GM19372 (cell line): ENCODE measurements at regions not wholly inside any gene's neighbourhood (a gene's known extent, or its start where the extent isn't known, plus 50 kb on each side); places are given as distances from the start of the nearest gene placed in this dataset.
"Not testable (repeated sequence)": the region's sequence is repeated elsewhere in the genome, so short reads cannot be mapped to it uniquely, and the experiment has no call there.

Experiments
- ATAC-seq: cut with Tn5 transposase; IDR thresholded peaks from one replicate; pipeline ENCODE4 v1.9.1; 2021; ENCODE audit warnings: mild to moderate bottlenecking, low read depth, moderate library complexity; ENCODE audit not compliant: unreplicated experiment

DNA sequence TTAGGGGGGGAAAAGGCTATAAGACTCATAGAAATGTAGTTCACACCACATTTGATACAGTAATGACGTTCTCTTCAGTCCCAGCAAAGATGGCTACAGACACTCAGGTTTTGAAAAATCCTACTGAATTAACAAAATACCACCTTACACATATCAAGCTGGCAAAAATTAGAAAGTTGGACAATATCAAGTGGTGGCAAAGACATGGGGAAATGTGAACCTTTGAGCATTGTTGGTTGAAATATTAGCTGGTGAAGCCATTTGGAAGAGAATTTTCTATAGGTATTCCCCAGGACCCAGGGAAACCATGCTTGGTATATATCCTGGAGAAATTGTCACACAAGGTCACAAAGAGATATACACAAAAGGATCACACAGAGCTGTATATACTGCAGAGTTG is 163.0 kb downstream of the ADSS2 start:
- no peak for ATAC-seq

- no peak for ATAC-seq
Observed at GRCh38 chr1:244289991-244290785, 161.5 kb downstream of the ADSS2 start.

GRCh38 chr1:244291236-244292201 is 160.2 kb downstream of the ADSS2 start:
- ATAC-seq, result no peak

DNA sequence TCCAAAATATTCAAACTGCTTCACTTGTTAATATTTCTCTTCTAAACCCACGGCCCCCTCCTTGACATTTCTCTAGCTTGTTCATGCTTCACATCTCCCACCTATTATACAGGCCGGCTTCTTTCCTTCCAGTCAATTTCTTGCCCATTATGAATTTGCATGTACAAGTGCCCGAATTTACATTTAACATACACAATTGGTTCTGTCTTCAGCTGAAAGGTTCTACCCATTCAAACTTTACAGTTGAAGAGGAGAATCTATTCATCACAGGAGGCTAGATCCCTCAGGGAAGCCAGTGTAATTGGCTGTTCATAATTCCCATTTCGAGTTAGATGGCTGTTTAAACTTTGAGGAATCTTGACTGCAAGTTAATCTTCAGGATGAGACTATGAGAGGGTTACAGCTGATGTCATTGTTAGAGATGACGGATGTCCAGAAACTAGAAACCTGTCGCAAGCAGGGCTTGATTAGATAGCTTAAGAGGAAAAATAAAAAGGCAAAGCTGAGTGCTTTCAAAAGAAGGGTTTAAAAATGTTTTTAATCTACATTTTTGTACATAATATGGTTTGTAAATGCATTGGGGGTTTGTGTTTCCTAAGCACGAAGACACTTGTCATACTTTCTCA is 157.0 kb downstream of the ADSS2 start:
- ATAC-seq, result no peak

DNA sequence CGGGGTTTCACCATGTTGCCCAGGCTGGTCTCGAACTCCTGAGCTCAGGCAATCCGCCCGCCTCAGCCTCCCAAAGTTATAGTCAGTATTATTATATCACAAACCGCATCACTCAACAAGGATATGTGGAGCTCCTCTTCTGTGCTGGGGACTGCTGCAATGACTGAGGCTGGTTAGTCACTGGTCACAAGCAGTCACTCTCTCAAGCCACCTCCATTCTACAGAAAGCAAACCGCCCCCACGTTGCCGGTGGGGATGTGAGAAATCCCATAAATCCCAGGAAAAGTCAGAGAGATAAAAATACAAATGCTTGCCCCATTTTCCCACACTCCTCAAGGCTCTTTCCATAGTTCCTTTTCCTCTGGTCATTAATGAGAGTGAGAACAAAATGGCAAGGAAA is 155.7 kb downstream of the ADSS2 start:
- no peak for ATAC-seq

- no peak for ATAC-seq
Observed at GRCh38 chr1:244296447-244296846, 155.3 kb downstream of the ADSS2 start.

DNA sequence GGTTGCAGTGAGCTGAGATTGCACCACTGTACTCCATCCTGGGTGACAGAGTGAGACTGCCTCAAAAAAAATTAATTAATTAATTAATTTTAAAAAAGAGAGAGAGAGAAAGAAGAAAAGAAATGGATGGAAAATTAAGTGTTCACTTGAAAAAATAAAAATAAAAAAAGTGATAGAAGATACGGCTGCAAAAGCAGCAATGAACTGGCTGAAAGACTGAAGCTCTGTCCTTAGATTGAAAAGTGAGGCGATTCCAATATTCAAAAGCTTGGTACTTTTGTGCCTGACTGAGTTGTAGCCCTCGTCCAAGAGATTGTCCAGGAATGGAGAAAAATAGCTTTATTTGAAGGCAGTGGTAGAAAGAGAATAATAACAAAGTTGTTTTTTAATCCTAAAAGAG is 154.6 kb downstream of the ADSS2 start:
- no peak for ATAC-seq

DNA sequence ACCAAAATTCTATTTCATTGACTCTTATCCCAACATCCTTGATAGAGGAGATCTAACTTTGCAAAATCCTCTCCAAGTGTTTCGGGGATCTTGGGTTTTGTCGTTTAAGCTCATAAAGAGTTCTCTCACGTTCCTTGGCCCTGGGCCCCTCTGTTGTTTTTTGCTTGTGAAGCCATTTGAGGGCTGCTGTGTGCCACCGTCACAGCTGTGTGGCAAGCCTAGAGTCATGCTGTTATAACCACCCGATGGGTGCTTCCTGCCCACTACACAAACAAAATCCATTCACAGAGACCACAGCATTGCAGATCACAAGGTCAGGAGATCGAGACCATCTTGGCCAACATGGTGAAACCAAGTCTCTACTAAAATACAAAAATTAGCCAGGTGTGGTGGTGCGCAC is 154.1 kb downstream of the ADSS2 start:
- no peak for ATAC-seq

GRCh38 chr1:244300029-244300375 is 151.7 kb downstream of the ADSS2 start:
- not testable (repeated sequence) for ATAC-seq

GRCh38 chr1:244301595-244302130 is 150.0 kb downstream of the ADSS2 start:
- no peak for ATAC-seq

DNA sequence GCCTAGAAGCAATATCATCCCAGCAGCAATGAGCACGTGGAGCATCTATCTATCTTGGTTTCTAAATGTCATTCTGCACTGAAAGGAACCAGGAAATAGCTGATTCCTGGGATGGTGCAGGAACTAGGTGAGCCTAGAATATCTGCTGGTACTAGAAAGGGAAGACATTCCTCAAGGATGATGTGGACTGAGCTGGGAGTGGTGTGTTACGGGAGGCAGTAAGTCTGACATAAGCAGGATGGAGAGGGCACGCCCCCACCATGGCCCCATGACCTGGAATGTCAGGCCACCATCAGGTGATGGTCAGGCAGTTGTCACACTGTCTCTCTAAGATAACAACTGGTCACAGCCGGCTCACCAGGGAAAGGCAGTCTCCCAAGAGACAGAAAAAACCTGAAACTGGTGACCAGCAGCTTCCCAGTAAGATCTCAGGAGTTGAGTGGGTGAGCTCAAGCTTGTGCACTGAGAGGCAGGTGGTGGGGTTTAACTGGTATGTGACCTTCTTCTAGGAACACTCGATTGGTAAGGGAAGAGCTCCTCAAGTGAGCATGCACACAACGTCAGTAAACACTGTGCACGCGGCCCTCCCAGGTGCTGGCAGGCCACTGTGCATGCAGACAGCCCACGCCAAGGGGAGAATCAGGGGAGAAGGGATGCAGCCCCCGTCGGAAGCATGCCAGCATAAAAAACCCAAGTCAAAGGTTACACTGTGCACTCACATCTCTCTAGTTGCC is 148.7 kb downstream of the ADSS2 start:
- no peak for ATAC-seq

GRCh38 chr1:244303610-244303969 is 148.1 kb downstream of the ADSS2 start:
- ATAC-seq, result no peak

GRCh38 chr1:244304156-244304555 is 147.6 kb downstream of the ADSS2 start:
- no peak for ATAC-seq

GRCh38 chr1:244304656-244305055 is 147.1 kb downstream of the ADSS2 start:
- ATAC-seq, result no peak

GRCh38 chr1:244305776-244306341 is 145.8 kb downstream of the ADSS2 start:
- no peak for ATAC-seq

DNA sequence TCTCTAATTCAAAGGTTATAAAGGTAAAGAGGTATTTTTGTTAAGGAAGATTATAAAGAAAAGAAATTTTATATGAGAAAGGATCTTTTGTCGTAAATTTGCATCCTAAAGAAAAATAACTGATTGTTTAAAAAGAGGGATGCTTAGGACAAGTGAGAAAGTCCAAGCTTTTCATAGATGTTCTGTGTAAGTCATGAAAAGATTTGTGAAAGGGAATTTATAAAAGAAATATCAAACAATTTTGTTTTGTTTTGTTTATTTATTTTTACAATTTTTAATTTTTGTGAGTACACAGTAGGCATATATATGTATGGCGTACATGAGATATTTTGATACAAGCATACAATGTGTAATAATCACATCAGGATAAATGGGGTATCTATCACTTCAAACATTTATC is 145.2 kb downstream of the ADSS2 start:
- ATAC-seq, result no peak

GRCh38 chr1:244309191-244309590 is 142.5 kb downstream of the ADSS2 start:
- ATAC-seq, result not testable (repeated sequence)

DNA sequence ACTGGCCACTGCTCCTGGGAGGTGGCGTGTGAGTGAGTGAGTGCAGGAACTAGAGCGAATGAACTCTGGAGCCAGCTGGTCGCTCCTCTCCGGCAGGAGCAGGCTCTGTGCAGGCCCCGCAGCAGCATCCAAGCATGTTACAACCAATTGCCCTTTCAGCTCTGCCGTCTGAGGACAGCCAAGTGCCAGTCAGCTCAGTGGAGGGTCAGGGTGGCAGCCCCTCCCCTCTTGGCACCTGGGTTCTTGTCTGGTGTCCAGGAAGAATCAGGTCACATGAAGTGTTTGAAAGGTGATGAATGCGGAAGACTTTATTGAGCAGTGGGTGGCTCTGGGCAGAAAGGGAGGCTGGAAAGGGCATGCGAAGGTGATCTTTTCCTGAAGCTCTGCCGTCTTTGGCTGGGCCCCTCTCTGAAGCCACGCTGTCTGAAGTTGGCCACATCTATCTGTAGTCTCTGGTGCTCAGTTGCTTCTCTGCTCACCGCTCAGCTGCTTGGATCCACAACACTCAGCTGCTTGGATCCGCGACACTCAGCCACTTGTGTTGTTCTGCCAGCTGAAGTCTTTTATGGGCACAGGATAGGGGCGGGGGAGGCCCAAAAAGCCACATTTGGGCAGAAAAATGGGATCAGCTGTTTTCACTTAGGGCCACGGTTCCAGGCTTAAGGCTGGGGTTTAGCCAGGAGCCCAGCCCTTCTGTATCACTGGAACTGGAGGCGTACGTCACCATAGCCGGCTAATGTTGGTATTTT is 139.8 kb downstream of the ADSS2 start:
- no peak for ATAC-seq

GRCh38 chr1:244313346-244313745 is 138.4 kb downstream of the ADSS2 start:
- ATAC-seq, result no peak
